Mesothelial cell of epicardium (in vitro differentiated cells): ENCODE measurements at regions not wholly inside any gene's neighbourhood (a gene's known extent, or its start where the extent isn't known, plus 50 kb on each side); places are given as distances from the start of the nearest gene placed in this dataset.

Source experiments
- DNase-seq, 2 experiments: peaks; one replicate each; pipeline ENCODE4 v3.0.0; 2021; ENCODE audit warnings: low spot score in 2 of 2; ENCODE audit not compliant: unreplicated experiment in 2 of 2
- H3K27ac Mint-ChIP-seq: 2 replicates; pipeline ENCODE4 v1.8.0; 2021; ENCODE audit warnings: mixed read lengths
- H3K27me3 Mint-ChIP-seq: 2 replicates; pipeline ENCODE4 v1.8.0; 2021; ENCODE audit warnings: low read depth, mixed read lengths
- H3K36me3 Mint-ChIP-seq: 2 replicates; pipeline ENCODE4 v1.8.0; 2021; ENCODE audit warnings: mixed read lengths
- H3K4me1 Mint-ChIP-seq: 2 replicates; pipeline ENCODE4 v1.8.0; 2021; ENCODE audit warnings: mixed read lengths
- H3K4me3 Mint-ChIP-seq: 2 replicates; pipeline ENCODE4 v1.8.0; 2021; ENCODE audit warnings: mild to moderate bottlenecking, moderate library complexity, mixed read lengths
- H3K9me3 Mint-ChIP-seq: 2 replicates; pipeline ENCODE4 v1.8.0; 2021; ENCODE audit warnings: mixed read lengths
- TF ChIP-seq, protein P1 (sequence below): fragments of 200-600 bp; sonication (generic); IDR thresholded peaks from one replicate; pipeline ENCODE4 v1.5.0; 2021; ENCODE audit warnings: antibody characterized with exemption; ENCODE audit not compliant: unreplicated experiment

DNA sequence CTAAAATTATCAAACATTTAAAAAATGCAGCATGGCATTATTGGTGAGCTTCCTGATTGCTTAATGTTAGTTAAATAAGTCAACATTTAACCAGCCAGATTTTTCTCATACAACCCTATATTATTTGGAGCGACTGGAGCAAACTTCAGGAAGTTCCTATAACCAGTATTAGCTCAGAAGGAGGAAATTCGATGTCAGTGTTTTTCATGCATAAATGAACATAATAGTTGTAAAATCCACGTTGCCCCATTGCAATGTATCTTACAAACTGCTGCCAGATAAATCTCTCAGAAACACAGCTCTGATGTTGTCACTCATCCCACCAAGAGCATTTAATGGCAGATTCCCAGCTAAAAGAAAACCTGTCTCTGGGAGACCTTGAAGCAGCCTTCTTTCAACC, 278.5 kb downstream of the CASP12 start:
- Mint-ChIP-seq H3K4me3 (no peak overlapping the region), H3K4me1 (peaks cover 10% of the 10 kb centered on the region), H3K36me3 (peaks cover 8% of the 10 kb centered on the region), H3K9me3 (peaks cover 23% of the 10 kb centered on the region), H3K27me3 (no peaks in the 10 kb centered on the region), H3K27ac (no peak overlapping the region)
- DNase-seq, result no peak
- TF ChIP-seq, protein P1, sequence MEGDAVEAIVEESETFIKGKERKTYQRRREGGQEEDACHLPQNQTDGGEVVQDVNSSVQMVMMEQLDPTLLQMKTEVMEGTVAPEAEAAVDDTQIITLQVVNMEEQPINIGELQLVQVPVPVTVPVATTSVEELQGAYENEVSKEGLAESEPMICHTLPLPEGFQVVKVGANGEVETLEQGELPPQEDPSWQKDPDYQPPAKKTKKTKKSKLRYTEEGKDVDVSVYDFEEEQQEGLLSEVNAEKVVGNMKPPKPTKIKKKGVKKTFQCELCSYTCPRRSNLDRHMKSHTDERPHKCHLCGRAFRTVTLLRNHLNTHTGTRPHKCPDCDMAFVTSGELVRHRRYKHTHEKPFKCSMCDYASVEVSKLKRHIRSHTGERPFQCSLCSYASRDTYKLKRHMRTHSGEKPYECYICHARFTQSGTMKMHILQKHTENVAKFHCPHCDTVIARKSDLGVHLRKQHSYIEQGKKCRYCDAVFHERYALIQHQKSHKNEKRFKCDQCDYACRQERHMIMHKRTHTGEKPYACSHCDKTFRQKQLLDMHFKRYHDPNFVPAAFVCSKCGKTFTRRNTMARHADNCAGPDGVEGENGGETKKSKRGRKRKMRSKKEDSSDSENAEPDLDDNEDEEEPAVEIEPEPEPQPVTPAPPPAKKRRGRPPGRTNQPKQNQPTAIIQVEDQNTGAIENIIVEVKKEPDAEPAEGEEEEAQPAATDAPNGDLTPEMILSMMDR, result no peak

- Mint-ChIP-seq H3K27ac (no peak overlapping the region), H3K36me3 (peaks cover 8% of the 10 kb centered on the region), H3K4me3 (no peak overlapping the region), H3K9me3 (peaks cover 23% of the 10 kb centered on the region), H3K4me1 (peaks cover 10% of the 10 kb centered on the region), H3K27me3 (no peaks in the 10 kb centered on the region)
- TF ChIP-seq, protein P1, result no peak
- DNase-seq, result no peak
Observed at GRCh38 chr11:104618954-104619353, 279.3 kb downstream of the CASP12 start.

DNA sequence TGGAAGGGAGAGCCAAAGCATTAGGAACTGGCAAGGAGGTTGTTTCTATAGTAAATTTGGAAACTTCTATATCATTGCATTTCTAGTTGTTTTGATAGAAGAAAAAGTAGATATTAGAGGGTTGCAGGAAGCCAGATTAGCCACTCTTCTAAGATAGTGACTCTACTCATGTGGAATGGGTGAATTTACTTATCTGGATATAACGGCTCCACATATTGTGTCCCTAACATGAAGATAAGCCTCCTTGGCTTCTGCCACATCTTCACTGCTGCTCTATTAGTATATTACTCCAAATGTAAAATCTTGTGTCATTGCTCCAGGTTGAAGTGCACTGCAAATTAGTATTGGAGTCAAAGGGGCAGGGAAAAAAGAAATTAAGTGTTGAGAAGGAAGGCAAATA, 283.3 kb downstream of the CASP12 start:
- no peak overlapping the region for H3K4me3 Mint-ChIP-seq
- H3K27me3 Mint-ChIP-seq, result no peaks in the 10 kb centered on the region
- H3K27ac Mint-ChIP-seq, result no peak overlapping the region
- peaks cover 2% of the 10 kb centered on the region for H3K4me1 Mint-ChIP-seq
- no peak for DNase-seq
- peaks cover 14% of the 10 kb centered on the region for H3K9me3 Mint-ChIP-seq
- TF ChIP-seq, protein P1, result no peak
- peaks cover 8% of the 10 kb centered on the region for H3K36me3 Mint-ChIP-seq

- Mint-ChIP-seq H3K36me3 (peaks cover 8% of the 10 kb centered on the region), H3K27ac (no peak overlapping the region), H3K27me3 (no peaks in the 10 kb centered on the region), H3K4me1 (peaks cover 9% of the 10 kb centered on the region), H3K9me3 (peaks cover 14% of the 10 kb centered on the region), H3K4me3 (no peak overlapping the region)
- DNase-seq, result no peak
- TF ChIP-seq, protein P1, result no peak
Observed at GRCh38 chr11:104614117-104614680, 284.1 kb downstream of the CASP12 start.

DNA sequence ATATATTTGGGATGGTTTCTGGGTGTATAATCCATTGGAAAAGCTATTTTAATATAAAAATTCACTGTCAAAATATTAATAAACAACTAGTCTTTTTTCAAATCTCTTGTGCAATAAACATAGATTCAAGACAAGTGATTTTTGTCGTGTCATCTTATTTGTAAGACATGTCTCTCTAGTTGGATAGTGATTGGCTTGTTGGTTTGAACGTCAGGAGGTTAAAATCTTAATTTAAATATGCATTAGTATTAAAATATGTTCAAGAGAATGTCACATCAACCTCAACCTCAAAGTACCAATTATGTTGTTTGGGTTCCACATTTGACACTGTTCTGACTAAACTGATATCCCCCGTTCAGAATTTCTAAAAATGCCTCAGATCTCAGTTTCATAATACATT, 287.6 kb downstream of the CASP12 start:
- H3K4me3 Mint-ChIP-seq, result no peak overlapping the region
- no peak for DNase-seq
- TF ChIP-seq, protein P1, result no peak
- no peak overlapping the region for H3K27ac Mint-ChIP-seq
- H3K9me3 Mint-ChIP-seq, result peaks cover 6% of the 10 kb centered on the region
- H3K4me1 Mint-ChIP-seq, result peaks cover 18% of the 10 kb centered on the region
- H3K27me3 Mint-ChIP-seq, result no peaks in the 10 kb centered on the region
- peaks cover 2% of the 10 kb centered on the region for H3K36me3 Mint-ChIP-seq
